ENCODE measurements at regions not wholly inside any gene's neighbourhood (a gene's known extent, or its start where the extent isn't known, plus 50 kb on each side); places are given as distances from the start of the nearest gene placed in this dataset.

DNA sequence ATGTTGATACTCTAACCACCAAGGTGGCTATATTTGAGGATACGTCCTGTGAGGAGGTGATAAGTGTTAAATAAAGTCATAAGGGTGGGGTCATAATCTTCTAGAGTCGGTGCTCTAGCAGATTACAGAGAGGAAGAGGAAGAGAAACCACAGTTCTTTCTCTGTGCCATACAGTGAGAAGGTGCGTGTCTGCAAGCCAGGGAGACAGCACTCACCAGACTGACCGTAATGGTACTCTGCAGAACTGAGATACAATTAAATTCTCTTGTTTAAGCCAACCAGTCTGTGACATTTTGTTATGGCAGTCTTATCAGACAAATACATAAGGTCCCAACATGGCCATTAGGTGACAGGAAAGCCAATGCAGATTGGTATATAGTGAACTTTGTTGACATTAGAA, 480.9 kb upstream of the IGFBP7 start:
- H3K9me3 ChIP-seq (ENCODE audit: control insufficient read depth in 2 of 2, low read length in 2 of 2): no peaks in the 10 kb centered on the region
- no peak overlapping the region for H3K4me3 ChIP-seq (ENCODE audit: low read length in 2 of 2)
- H3K27me3 ChIP-seq (ENCODE audit: control insufficient read depth in 2 of 2, insufficient read depth in 2 of 2, low read length in 2 of 2): no peaks in the 10 kb centered on the region
- H3K4me1 ChIP-seq (ENCODE audit: control insufficient read depth in 2 of 2, insufficient read depth in 2 of 2, low read length in 2 of 2): no peaks in the 10 kb centered on the region
- H3K9ac ChIP-seq (ENCODE audit: low read depth in 1 of 2, low read length in 2 of 2): no peak overlapping the region
- H3K27ac ChIP-seq (ENCODE audit: low read depth in 2 of 2, low read length in 2 of 2): no peak overlapping the region
- H3K36me3 ChIP-seq (ENCODE audit: control insufficient read depth in 2 of 2, insufficient read depth in 2 of 2, low read length in 2 of 2): no peaks in the 10 kb centered on the region

DNA sequence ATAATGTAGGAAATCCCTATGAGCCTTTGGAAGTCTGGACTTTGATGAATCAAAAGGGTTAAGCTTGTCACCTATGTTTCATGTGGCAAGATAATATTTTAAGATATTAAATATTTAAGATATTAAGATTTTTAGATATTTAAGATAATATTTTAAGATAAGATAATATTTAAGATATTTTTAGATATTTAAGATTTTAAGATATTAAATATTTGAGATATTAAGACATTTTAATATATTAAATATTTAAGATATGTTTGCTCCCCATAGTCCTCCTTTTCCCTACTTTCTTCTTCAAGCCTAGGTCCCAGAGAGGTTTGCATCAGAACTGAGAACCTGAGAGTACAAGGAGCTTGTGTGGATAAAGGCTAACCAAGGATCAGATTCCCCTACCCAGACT, 478.4 kb upstream of the IGFBP7 start:
- no peak overlapping the region for H3K9ac ChIP-seq (ENCODE audit: low read depth in 1 of 2, low read length in 2 of 2)
- no peaks in the 10 kb centered on the region for H3K36me3 ChIP-seq (ENCODE audit: control insufficient read depth in 2 of 2, insufficient read depth in 2 of 2, low read length in 2 of 2)
- no peak overlapping the region for H3K27ac ChIP-seq (ENCODE audit: low read depth in 2 of 2, low read length in 2 of 2)

DNA sequence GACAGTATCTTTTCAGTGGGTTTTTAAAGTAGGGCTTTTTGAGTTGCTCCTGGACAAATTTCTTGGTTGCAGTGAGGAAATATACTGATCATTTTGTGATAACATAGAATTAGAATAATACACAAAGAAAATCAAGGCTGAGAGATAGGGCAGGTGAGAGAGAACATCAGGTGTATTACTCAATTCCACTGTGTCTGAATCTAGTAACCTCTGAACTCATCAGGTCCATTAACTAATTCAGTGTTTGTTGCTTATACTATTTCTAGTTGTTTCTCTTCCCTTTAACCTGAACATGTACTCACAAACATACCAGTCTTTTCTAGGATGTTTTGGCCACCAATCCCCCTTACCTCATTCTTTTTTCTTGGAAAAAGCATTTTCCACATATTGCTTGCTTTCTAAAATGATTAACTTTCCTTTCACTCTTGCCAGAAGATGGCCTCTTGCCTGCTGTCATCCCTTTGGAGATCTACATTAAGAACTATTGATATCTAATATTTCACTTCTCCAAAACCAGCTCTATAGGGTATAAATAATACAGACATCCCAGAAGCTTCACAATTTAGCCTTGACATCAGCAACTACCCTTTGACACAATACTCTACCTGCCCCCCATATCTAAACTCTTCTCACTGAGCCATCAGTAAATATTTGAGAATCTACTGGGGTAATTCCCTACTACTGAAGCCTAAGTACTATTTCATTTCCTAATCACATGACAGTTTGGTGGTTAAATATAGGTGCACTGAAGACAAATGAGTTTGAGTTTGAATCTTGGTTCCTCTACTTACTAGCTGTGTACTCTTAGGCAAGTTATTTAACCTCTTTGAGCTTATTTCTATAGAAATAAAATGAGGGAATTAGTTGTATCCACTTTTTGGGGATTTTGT, 470.8 kb upstream of the IGFBP7 start:
- Histone ChIP-seq H3K27ac (ENCODE audit: low read depth in 2 of 2, low read length in 2 of 2) (no peak overlapping the region), H3K27me3 (ENCODE audit: control insufficient read depth in 2 of 2, insufficient read depth in 2 of 2, low read length in 2 of 2) (no peaks in the 10 kb centered on the region), H3K9ac (ENCODE audit: low read depth in 1 of 2, low read length in 2 of 2) (no peak overlapping the region), H3K4me1 (ENCODE audit: control insufficient read depth in 2 of 2, insufficient read depth in 2 of 2, low read length in 2 of 2) (no peaks in the 10 kb centered on the region), H3K4me3 (ENCODE audit: low read length in 2 of 2) (no peak overlapping the region), H3K36me3 (ENCODE audit: control insufficient read depth in 2 of 2, insufficient read depth in 2 of 2, low read length in 2 of 2) (no peaks in the 10 kb centered on the region), H3K9me3 (ENCODE audit: control insufficient read depth in 2 of 2, low read length in 2 of 2) (no peaks in the 10 kb centered on the region)

More for the DNA sequence above, 478.4 kb upstream of the IGFBP7 start:
- no peaks in the 10 kb centered on the region for H3K9me3 ChIP-seq (ENCODE audit: control insufficient read depth in 2 of 2, low read length in 2 of 2)
- no peaks in the 10 kb centered on the region for H3K4me1 ChIP-seq (ENCODE audit: control insufficient read depth in 2 of 2, insufficient read depth in 2 of 2, low read length in 2 of 2)
- no peak overlapping the region for H3K4me3 ChIP-seq (ENCODE audit: low read length in 2 of 2)
- no peaks in the 10 kb centered on the region for H3K27me3 ChIP-seq (ENCODE audit: control insufficient read depth in 2 of 2, insufficient read depth in 2 of 2, low read length in 2 of 2)

DNA sequence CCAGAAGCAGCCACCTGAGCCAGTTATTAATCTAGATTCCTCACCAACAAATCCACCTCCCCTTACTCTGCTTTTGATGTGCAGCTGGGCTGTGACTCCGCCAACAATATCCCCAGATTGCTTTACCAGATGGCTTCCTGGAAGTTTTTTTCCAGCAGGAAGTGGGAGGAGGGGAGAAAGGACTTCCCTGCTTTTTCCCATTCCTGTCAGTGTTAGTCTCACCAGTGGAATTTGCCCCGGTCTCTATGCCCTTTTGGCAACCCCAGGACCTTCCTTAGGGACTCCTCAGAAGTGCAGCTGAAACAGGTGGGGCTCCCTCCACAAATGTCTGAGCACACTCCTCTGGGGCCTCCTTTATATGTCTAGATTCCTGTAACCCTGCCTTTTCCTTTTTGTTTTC, 465.2 kb upstream of the IGFBP7 start:
- Histone ChIP-seq H3K4me1 (ENCODE audit: control insufficient read depth in 2 of 2, insufficient read depth in 2 of 2, low read length in 2 of 2) (no peaks in the 10 kb centered on the region), H3K27me3 (ENCODE audit: control insufficient read depth in 2 of 2, insufficient read depth in 2 of 2, low read length in 2 of 2) (no peaks in the 10 kb centered on the region), H3K4me3 (ENCODE audit: low read length in 2 of 2) (no peak overlapping the region), H3K9me3 (ENCODE audit: control insufficient read depth in 2 of 2, low read length in 2 of 2) (no peaks in the 10 kb centered on the region), H3K9ac (ENCODE audit: low read depth in 1 of 2, low read length in 2 of 2) (no peak overlapping the region), H3K36me3 (ENCODE audit: control insufficient read depth in 2 of 2, insufficient read depth in 2 of 2, low read length in 2 of 2) (no peaks in the 10 kb centered on the region), H3K27ac (ENCODE audit: low read depth in 2 of 2, low read length in 2 of 2) (no peak overlapping the region)

DNA sequence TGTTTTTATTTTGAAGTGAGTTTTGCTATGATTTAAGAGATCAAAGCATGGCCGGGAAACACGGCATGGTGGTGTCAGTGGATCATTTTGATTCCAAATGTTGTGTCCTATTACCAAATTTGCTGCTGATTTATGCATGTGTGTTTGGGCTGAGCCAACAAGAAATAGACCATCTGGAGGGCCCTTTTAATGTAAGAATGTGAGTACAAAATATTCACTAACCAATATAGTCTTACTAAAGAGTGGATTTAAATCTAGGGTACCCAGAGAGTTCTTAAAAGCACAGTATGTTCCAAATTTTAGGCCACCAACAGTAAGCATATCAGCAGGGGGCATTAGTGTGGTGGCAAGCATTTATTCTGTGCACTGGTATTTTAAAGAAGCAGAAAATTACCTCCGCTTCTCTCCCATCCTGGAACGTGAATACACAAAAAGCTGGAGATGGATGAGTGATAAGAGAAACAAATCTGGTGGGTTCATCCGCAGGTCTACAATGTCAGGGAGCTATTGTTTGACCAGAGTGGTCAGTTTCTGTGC, 444.4 kb upstream of the IGFBP7 start:
- no peak overlapping the region for H3K27ac ChIP-seq (ENCODE audit: low read depth in 2 of 2, low read length in 2 of 2)
- H3K36me3 ChIP-seq (ENCODE audit: control insufficient read depth in 2 of 2, insufficient read depth in 2 of 2, low read length in 2 of 2): no peaks in the 10 kb centered on the region
- no peak overlapping the region for H3K4me3 ChIP-seq (ENCODE audit: low read length in 2 of 2)
- no peaks in the 10 kb centered on the region for H3K4me1 ChIP-seq (ENCODE audit: control insufficient read depth in 2 of 2, insufficient read depth in 2 of 2, low read length in 2 of 2)
- no peak overlapping the region for H3K9ac ChIP-seq (ENCODE audit: low read depth in 1 of 2, low read length in 2 of 2)
- H3K27me3 ChIP-seq (ENCODE audit: control insufficient read depth in 2 of 2, insufficient read depth in 2 of 2, low read length in 2 of 2): no peaks in the 10 kb centered on the region
- no peaks in the 10 kb centered on the region for H3K9me3 ChIP-seq (ENCODE audit: control insufficient read depth in 2 of 2, low read length in 2 of 2)

DNA sequence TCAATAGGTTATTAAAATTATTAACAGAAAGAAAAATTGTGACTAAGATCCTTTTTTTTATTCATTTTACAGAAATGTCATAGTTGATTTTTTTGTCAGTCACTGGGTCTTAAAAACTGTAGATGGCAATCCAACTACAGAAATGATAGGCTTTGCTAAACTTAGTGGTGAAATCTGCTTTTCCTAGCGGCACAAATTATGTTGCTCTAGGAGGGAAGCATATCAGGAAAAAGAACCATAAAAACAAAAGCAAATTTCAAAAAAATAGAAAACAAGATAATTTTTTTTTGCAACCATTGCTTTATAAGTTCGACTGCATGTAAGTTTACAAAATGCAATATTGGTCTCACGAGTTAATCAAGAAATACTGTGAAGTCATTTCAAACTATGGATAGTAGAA, 443.5 kb upstream of the IGFBP7 start:
- no peak overlapping the region for H3K4me3 ChIP-seq (ENCODE audit: low read length in 2 of 2)
- H3K9ac ChIP-seq (ENCODE audit: low read depth in 1 of 2, low read length in 2 of 2): no peak overlapping the region
- no peaks in the 10 kb centered on the region for H3K36me3 ChIP-seq (ENCODE audit: control insufficient read depth in 2 of 2, insufficient read depth in 2 of 2, low read length in 2 of 2)
- H3K27me3 ChIP-seq (ENCODE audit: control insufficient read depth in 2 of 2, insufficient read depth in 2 of 2, low read length in 2 of 2): no peaks in the 10 kb centered on the region
- H3K9me3 ChIP-seq (ENCODE audit: control insufficient read depth in 2 of 2, low read length in 2 of 2): no peaks in the 10 kb centered on the region
- H3K4me1 ChIP-seq (ENCODE audit: control insufficient read depth in 2 of 2, insufficient read depth in 2 of 2, low read length in 2 of 2): no peaks in the 10 kb centered on the region
- H3K27ac ChIP-seq (ENCODE audit: low read depth in 2 of 2, low read length in 2 of 2): no peak overlapping the region

DNA sequence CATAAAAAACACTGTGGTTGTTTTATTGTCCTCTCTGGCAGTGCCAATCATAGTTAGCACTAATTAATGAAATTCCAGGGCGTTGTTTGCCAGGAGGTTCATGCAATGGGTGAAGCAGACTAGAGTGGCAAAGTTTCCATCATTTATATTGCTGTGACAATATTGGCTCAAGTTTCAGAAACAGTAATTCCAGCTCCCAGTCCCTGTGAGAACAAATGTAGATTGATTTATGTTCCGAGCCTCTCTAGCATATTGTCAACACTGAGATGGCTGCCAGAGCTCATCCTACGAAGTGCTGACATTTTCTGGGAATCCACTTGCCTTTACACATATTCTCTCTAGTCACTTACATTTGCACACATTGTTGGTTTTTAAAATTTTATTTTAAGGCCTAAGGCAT, 440.0 kb upstream of the IGFBP7 start:
- Histone ChIP-seq H3K27me3 (ENCODE audit: control insufficient read depth in 2 of 2, insufficient read depth in 2 of 2, low read length in 2 of 2) (no peaks in the 10 kb centered on the region), H3K36me3 (ENCODE audit: control insufficient read depth in 2 of 2, insufficient read depth in 2 of 2, low read length in 2 of 2) (no peaks in the 10 kb centered on the region), H3K27ac (ENCODE audit: low read depth in 2 of 2, low read length in 2 of 2) (no peak overlapping the region), H3K4me1 (ENCODE audit: control insufficient read depth in 2 of 2, insufficient read depth in 2 of 2, low read length in 2 of 2) (no peaks in the 10 kb centered on the region), H3K9ac (ENCODE audit: low read depth in 1 of 2, low read length in 2 of 2) (no peak overlapping the region), H3K9me3 (ENCODE audit: control insufficient read depth in 2 of 2, low read length in 2 of 2) (no peaks in the 10 kb centered on the region), H3K4me3 (ENCODE audit: low read length in 2 of 2) (no peak overlapping the region)

DNA sequence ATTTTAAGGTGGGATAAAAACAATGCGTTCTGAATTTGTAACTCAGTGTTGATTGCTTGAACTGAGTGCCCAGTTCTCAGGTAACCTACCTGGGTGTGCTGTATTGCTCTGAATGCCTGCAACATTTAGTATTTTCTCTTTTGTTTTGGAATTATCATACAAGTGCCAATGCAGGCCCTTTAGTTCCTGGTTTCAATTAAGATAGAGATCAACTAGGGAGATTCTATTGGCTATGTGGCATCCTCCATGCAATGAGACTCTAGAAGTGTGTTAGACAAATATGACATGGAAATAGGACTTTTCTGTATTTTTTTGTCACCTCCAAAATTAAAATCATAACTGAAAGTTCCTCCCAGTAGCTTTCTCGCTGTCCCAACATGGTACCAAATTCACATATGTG, 438.7 kb upstream of the IGFBP7 start:
- Histone ChIP-seq H3K27me3 (ENCODE audit: control insufficient read depth in 2 of 2, insufficient read depth in 2 of 2, low read length in 2 of 2) (no peaks in the 10 kb centered on the region), H3K36me3 (ENCODE audit: control insufficient read depth in 2 of 2, insufficient read depth in 2 of 2, low read length in 2 of 2) (no peaks in the 10 kb centered on the region), H3K9me3 (ENCODE audit: control insufficient read depth in 2 of 2, low read length in 2 of 2) (no peaks in the 10 kb centered on the region), H3K9ac (ENCODE audit: low read depth in 1 of 2, low read length in 2 of 2) (no peak overlapping the region), H3K4me1 (ENCODE audit: control insufficient read depth in 2 of 2, insufficient read depth in 2 of 2, low read length in 2 of 2) (no peaks in the 10 kb centered on the region), H3K4me3 (ENCODE audit: low read length in 2 of 2) (no peak overlapping the region), H3K27ac (ENCODE audit: low read depth in 2 of 2, low read length in 2 of 2) (no peak overlapping the region)

DNA sequence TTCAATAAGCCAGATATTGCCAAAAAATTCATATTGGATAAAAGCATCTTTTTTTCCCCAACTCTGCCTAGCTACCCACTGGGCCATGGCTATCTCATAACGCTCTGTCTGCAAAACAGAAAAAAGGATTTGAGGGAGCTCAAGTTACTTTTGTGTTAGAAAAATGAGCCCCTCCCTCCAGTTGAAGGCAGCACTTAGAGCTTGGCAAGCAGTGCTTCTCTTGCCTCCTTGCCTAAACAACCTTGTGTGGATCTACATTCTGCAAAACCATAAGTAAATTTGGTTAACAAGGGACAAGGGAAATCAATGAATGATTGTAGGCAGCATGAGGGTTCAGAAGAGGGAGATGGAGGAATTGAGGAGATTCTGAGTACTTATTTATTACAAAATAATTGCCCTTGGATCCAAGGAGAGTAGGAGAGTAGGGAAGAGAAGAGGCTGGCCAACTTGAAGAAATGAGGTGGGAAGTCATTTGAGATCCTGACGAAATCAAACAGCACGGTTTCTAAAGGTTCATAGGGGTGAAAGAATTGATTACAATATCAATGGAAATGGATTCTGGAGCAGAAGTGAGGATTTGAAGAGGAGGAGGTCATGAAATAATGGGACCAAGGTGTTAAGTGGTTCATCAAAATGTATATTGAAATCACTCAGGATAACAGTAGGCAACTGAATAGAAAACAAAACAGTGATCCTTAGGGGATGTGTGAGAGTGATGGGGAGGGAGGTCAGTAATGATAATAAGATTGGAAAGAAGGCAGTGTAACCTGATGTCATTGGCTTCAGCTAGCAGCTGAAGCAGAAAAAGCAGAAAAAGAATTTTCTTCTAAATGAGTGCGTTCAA, 434.8 kb upstream of the IGFBP7 start:
- Histone ChIP-seq H3K9ac (ENCODE audit: low read depth in 1 of 2, low read length in 2 of 2) (no peak overlapping the region), H3K27ac (ENCODE audit: low read depth in 2 of 2, low read length in 2 of 2) (no peak overlapping the region), H3K27me3 (ENCODE audit: control insufficient read depth in 2 of 2, insufficient read depth in 2 of 2, low read length in 2 of 2) (no peaks in the 10 kb centered on the region), H3K4me1 (ENCODE audit: control insufficient read depth in 2 of 2, insufficient read depth in 2 of 2, low read length in 2 of 2) (no peaks in the 10 kb centered on the region), H3K9me3 (ENCODE audit: control insufficient read depth in 2 of 2, low read length in 2 of 2) (no peaks in the 10 kb centered on the region), H3K4me3 (ENCODE audit: low read length in 2 of 2) (no peak overlapping the region), H3K36me3 (ENCODE audit: control insufficient read depth in 2 of 2, insufficient read depth in 2 of 2, low read length in 2 of 2) (no peaks in the 10 kb centered on the region)

Measured in mucosa of rectum (tissue), 2 donors.